GM18519 (cell line): ENCODE measurements at regions not wholly inside any gene's neighbourhood (a gene's known extent, or its start where the extent isn't known, plus 50 kb on each side); places are given as distances from the start of the nearest gene placed in this dataset.

ENCODE experiments used
- ATAC-seq: cut with Tn5 transposase; IDR thresholded peaks from one replicate; pipeline ENCODE4 v1.9.1; 2021; ENCODE audit warnings: mild to moderate bottlenecking, moderate library complexity; ENCODE audit not compliant: unreplicated experiment, low FRiP score

GRCh38 chr10:61840403-61840802 is 61.1 kb upstream of the ARID5B start:
- no peak for ATAC-seq

- no peak for ATAC-seq
Measured at GRCh38 chr10:61841338-61841875, 60.1 kb upstream of the ARID5B start.

GRCh38 chr10:61842755-61843497 is 58.6 kb upstream of the ARID5B start:
- ATAC-seq: no peak

- ATAC-seq: no peak
Measured at GRCh38 chr10:61844116-61844822, 57.2 kb upstream of the ARID5B start.

- no peak for ATAC-seq
Measured at GRCh38 chr10:61845196-61845949, 56.1 kb upstream of the ARID5B start.

- no peak for ATAC-seq
Measured at GRCh38 chr10:61845950-61846268, 55.6 kb upstream of the ARID5B start.

- no peak for ATAC-seq
Measured at GRCh38 chr10:61846370-61847031, 55.0 kb upstream of the ARID5B start.

- no peak for ATAC-seq
Measured at GRCh38 chr10:61847087-61847486, 54.4 kb upstream of the ARID5B start.

GRCh38 chr10:61847640-61848039 is 53.9 kb upstream of the ARID5B start:
- ATAC-seq: no peak

GRCh38 chr10:61850376-61850775 is 51.1 kb upstream of the ARID5B start:
- ATAC-seq: no peak
